H7 (cell line): ENCODE measurements at regions not wholly inside any gene's neighbourhood (a gene's known extent, or its start where the extent isn't known, plus 50 kb on each side); places are given as distances from the start of the nearest gene placed in this dataset.
"Not testable (repeated sequence)": the region's sequence is repeated elsewhere in the genome, so short reads cannot be mapped to it uniquely, and the experiment has no call there.

Experiments
- DNase-seq: peaks from one replicate; pipeline ENCODE4 v3.0.0; 2012
- H3K27me3 ChIP-seq: 2 replicates; pipeline ENCODE4 v1.6.0; 2011; ENCODE audit warnings: mild to moderate bottlenecking, low read length; ENCODE audit not compliant: control insufficient read depth, insufficient read depth
- H3K36me3 ChIP-seq: replicated peaks from 2 replicates; pipeline ENCODE4 v1.5.1; 2011; ENCODE audit warnings: low read length; ENCODE audit not compliant: control insufficient read depth, insufficient read depth
- H3K4me3 ChIP-seq: 2 replicates; pipeline ENCODE4 v1.5.1; 2011; ENCODE audit warnings: low read depth, mild to moderate bottlenecking, control low read depth, low read length, moderate library complexity; ENCODE audit not compliant: insufficient read depth

GRCh38 chr1:181250038-181250437 lies 161.5 kb downstream of the IER5 start:
- no peak for DNase-seq
- H3K27me3 ChIP-seq: no peaks in the 10 kb centered on the region
- no peak overlapping the region for H3K4me3 ChIP-seq
- H3K36me3 ChIP-seq: no peaks in the 10 kb centered on the region

- no peak overlapping the region for H3K4me3 ChIP-seq
- no peak for DNase-seq
- H3K36me3 ChIP-seq: no peaks in the 10 kb centered on the region
- no peaks in the 10 kb centered on the region for H3K27me3 ChIP-seq
These were observed 162.7 kb downstream of the IER5 start for GRCh38 chr1:181251001-181251712.

GRCh38 chr1:181251713-181252075 lies 163.2 kb downstream of the IER5 start:
- Histone ChIP-seq H3K4me3 (no peak overlapping the region), H3K36me3 (no peaks in the 10 kb centered on the region), H3K27me3 (no peaks in the 10 kb centered on the region)
- peak; percentile 8 for DNase-seq

GRCh38 chr1:181253601-181254000 lies 165.1 kb downstream of the IER5 start:
- H3K36me3 ChIP-seq, H3K4me3 ChIP-seq, DNase-seq, H3K27me3 ChIP-seq: not testable (repeated sequence)

GRCh38 chr1:181255270-181255929 lies 166.9 kb downstream of the IER5 start:
- Histone ChIP-seq H3K27me3 (peaks cover 1% of the 10 kb centered on the region; the same call in 1 of the 2 replicates), H3K36me3 (no peaks in the 10 kb centered on the region), H3K4me3 (no peak overlapping the region)
- DNase-seq: no peak

GRCh38 chr1:181257117-181257516 lies 168.6 kb downstream of the IER5 start:
- no peak overlapping the region for H3K4me3 ChIP-seq
- H3K27me3 ChIP-seq: peaks cover 1% of the 10 kb centered on the region; the same call in 1 of the 2 replicates
- no peak for DNase-seq

GRCh38 chr1:181259026-181259745 lies 170.7 kb downstream of the IER5 start:
- Histone ChIP-seq H3K4me3 (no peak overlapping the region), H3K36me3 (no peaks in the 10 kb centered on the region), H3K27me3 (peaks cover 1% of the 10 kb centered on the region; the same call in 1 of the 2 replicates)
- DNase-seq: no peak

More at GRCh38 chr1:181257117-181257516, 168.6 kb downstream of the IER5 start:
- no peaks in the 10 kb centered on the region for H3K36me3 ChIP-seq

- Histone ChIP-seq H3K36me3 (no peaks in the 10 kb centered on the region), H3K4me3 (no peak overlapping the region), H3K27me3 (peaks cover 1% of the 10 kb centered on the region; the same call in 1 of the 2 replicates)
- DNase-seq: no peak
These were observed 171.8 kb downstream of the IER5 start for GRCh38 chr1:181260271-181260670.

GRCh38 chr1:181260994-181261393 lies 172.5 kb downstream of the IER5 start:
- Histone ChIP-seq H3K4me3 (no peak overlapping the region), H3K27me3 (peaks cover 1% of the 10 kb centered on the region; the same call in 1 of the 2 replicates), H3K36me3 (no peaks in the 10 kb centered on the region)
- DNase-seq: no peak

- H3K36me3 ChIP-seq: no peaks in the 10 kb centered on the region
- peaks cover 1% of the 10 kb centered on the region; the same call in 1 of the 2 replicates for H3K27me3 ChIP-seq
- no peak overlapping the region for H3K4me3 ChIP-seq
- DNase-seq: no peak
These were observed 173.6 kb downstream of the IER5 start for GRCh38 chr1:181262069-181262468.

- H3K4me3 ChIP-seq: no peak overlapping the region
- H3K36me3 ChIP-seq: no peaks in the 10 kb centered on the region
- no peak for DNase-seq
- H3K27me3 ChIP-seq: no peaks in the 10 kb centered on the region; the same call in 1 of the 2 replicates
These were observed 174.9 kb downstream of the IER5 start for GRCh38 chr1:181263444-181263843.

- no peaks in the 10 kb centered on the region for H3K27me3 ChIP-seq
- no peak for DNase-seq
- H3K36me3 ChIP-seq: no peaks in the 10 kb centered on the region
- no peak overlapping the region for H3K4me3 ChIP-seq
These were observed 176.3 kb downstream of the IER5 start for GRCh38 chr1:181264821-181265220.

- Histone ChIP-seq H3K27me3 (no peaks in the 10 kb centered on the region), H3K4me3 (no peak overlapping the region), H3K36me3 (no peaks in the 10 kb centered on the region)
- DNase-seq: no peak
These were observed 196.5 kb downstream of the IER5 start for GRCh38 chr1:181284978-181285377.

- H3K4me3 ChIP-seq: no peak overlapping the region
- DNase-seq: no peak
- peaks cover 2% of the 10 kb centered on the region; the same call in 1 of the 2 replicates for H3K27me3 ChIP-seq
- no peaks in the 10 kb centered on the region for H3K36me3 ChIP-seq
These were observed 188.1 kb upstream of the CACNA1E start for GRCh38 chr1:181295217-181295616.

- H3K36me3 ChIP-seq: no peaks in the 10 kb centered on the region
- H3K27me3 ChIP-seq: no peaks in the 10 kb centered on the region; the same call in 1 of the 2 replicates
- H3K4me3 ChIP-seq: no peak overlapping the region
- DNase-seq: no peak
These were observed 187.1 kb upstream of the CACNA1E start for GRCh38 chr1:181296180-181296579.
